ENCODE measurements at regions not wholly inside any gene's neighbourhood (a gene's known extent, or its start where the extent isn't known, plus 50 kb on each side); places are given as distances from the start of the nearest gene placed in this dataset.

GRCh38 chr1:181324797-181325616 lies 158.3 kb upstream of the CACNA1E start:
- dilution Hi-C loops (cut with HindIII; ENCODE audit: low sequenced_read_pairs, unreplicated experiment) (no loop called here), intact Hi-C loops (cut with micrococcal nuclease) (no loop called here), in situ Hi-C loops (cut with MboI; ENCODE audit: low sequenced_read_pairs) (no loop called here)
- peaks cover 8% of the 10 kb centered on the region for H3K27me3 ChIP-seq (ENCODE audit: control insufficient read depth, insufficient read depth, low read length)
- no peak overlapping the region for H3K23ac ChIP-seq (ENCODE audit: low read depth, low read length)
- H2BK5ac ChIP-seq (ENCODE audit: low read depth, low read length, poor library complexity, severe bottlenecking), result no peak overlapping the region
- H3K27ac ChIP-seq (ENCODE audit: insufficient read depth, low read length), result no peak overlapping the region
- DNase-seq (no peak), ATAC-seq (ENCODE audit: low read depth) (no peak)
- H3K36me3 ChIP-seq (ENCODE audit: control insufficient read depth, insufficient read depth, low read length), result no peaks in the 10 kb centered on the region
- no peak overlapping the region for H2AFZ ChIP-seq (replicated peaks; ENCODE audit: low read length, poor library complexity)
- H3K4me1 ChIP-seq (ENCODE audit: control insufficient read depth, insufficient read depth, low read length), result no peaks in the 10 kb centered on the region
- no peaks in the 10 kb centered on the region for H3K9me1 ChIP-seq (ENCODE audit: insufficient read depth, low read length)
- no peak overlapping the region for H3K56ac ChIP-seq (ENCODE audit: extremely low read depth, insufficient read depth, low read length)
- ChIA-PET CTCF (no interaction called here), POLR2A (ENCODE audit: unreplicated experiment) (no interaction called here)
- no peaks in the 10 kb centered on the region for H3K79me1 ChIP-seq (ENCODE audit: low read depth in 1 of 2, low read length in 2 of 2)
- BruUV-seq (replicated peaks), result no TSS peak
- WGBS, 2 experiments (ENCODE audit: extremely low coverage in 2 of 2, insufficient read length in 1 of 2), result 55% methylated on average over 2 of the region's 11 CpGs; no CpG with 5 or more reads in 1 of the 2 experiments
- H4K8ac ChIP-seq (ENCODE audit: low read depth in 2 of 2, low read length in 2 of 2), result no peak overlapping the region
- H4K91ac ChIP-seq (ENCODE audit: insufficient read depth, low read depth, low read length), result no peak overlapping the region
- no peak overlapping the region for H2AK9ac ChIP-seq (replicated peaks; ENCODE audit: low read depth, low read length, poor library complexity)
- H2AK5ac ChIP-seq (ENCODE audit: low read depth, low read length), result no peak overlapping the region
- H2BK20ac ChIP-seq (ENCODE audit: low read depth, low read length), result no peak overlapping the region
- H3K9me3 ChIP-seq (ENCODE audit: control insufficient read depth, insufficient read depth, low read length), result no peaks in the 10 kb centered on the region
- H3K4me3 ChIP-seq (ENCODE audit: insufficient read depth, low read depth, low read length), result no peak overlapping the region
- H3K9ac ChIP-seq (ENCODE audit: low read depth, low read length), result no peak overlapping the region
- H4K5ac ChIP-seq (ENCODE audit: low read depth, low read length), result no peak overlapping the region
- no peak overlapping the region for H2BK15ac ChIP-seq (ENCODE audit: low read depth, low read length)
- H4K20me1 ChIP-seq (ENCODE audit: insufficient read depth, low read length), result no peaks in the 10 kb centered on the region
- H3K14ac ChIP-seq (replicated peaks; ENCODE audit: low read depth, low read length), result no peak overlapping the region
- no peak overlapping the region for H3K18ac ChIP-seq (ENCODE audit: low read depth, low read length)
- H3K4ac ChIP-seq (ENCODE audit: low read depth, low read length), result no peak overlapping the region
- no peak overlapping the region for H3K4me2 ChIP-seq (ENCODE audit: low read depth, low read length)
- TF ChIP-seq MAFK (IDR thresholded peaks at IDR 0.05; ENCODE audit: low read depth, low read length) (no peak), MAZ (IDR thresholded peaks at IDR 0.05; ENCODE audit: borderline replicate concordance, low read depth, low read length) (no peak), CEBPB (IDR thresholded peaks at IDR 0.05; ENCODE audit: low read depth, low read length) (no peak), RAD21 (IDR thresholded peaks at IDR 0.05; ENCODE audit: low read length) (no peak), BHLHE40 (IDR thresholded peaks at IDR 0.05; ENCODE audit: low read depth, low read length) (no peak), SMC3 (IDR thresholded peaks at IDR 0.05; ENCODE audit: low read depth, low read length) (no peak), FOS (IDR thresholded peaks at IDR 0.05; ENCODE audit: low read depth, low read length) (no peak), MXI1 (IDR thresholded peaks at IDR 0.05; ENCODE audit: borderline replicate concordance, low read depth, low read length) (no peak), RCOR1 (IDR thresholded peaks at IDR 0.05; ENCODE audit: insufficient replicate concordance, low read length) (no peak), CHD1 (IDR thresholded peaks at IDR 0.05; ENCODE audit: low read depth, low read length) (no peak), NFE2L2 (IDR thresholded peaks at IDR 0.05; ENCODE audit: low read depth, low read length) (no peak), POLR2A (IDR thresholded peaks at IDR 0.05; ENCODE audit: low read depth, low read length) (no peak), RFX5 (IDR thresholded peaks at IDR 0.05; ENCODE audit: low read depth, low read length) (no peak)
- TF ChIP-seq, protein P1, sequence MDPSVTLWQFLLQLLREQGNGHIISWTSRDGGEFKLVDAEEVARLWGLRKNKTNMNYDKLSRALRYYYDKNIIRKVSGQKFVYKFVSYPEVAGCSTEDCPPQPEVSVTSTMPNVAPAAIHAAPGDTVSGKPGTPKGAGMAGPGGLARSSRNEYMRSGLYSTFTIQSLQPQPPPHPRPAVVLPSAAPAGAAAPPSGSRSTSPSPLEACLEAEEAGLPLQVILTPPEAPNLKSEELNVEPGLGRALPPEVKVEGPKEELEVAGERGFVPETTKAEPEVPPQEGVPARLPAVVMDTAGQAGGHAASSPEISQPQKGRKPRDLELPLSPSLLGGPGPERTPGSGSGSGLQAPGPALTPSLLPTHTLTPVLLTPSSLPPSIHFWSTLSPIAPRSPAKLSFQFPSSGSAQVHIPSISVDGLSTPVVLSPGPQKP (IDR thresholded peaks at IDR 0.05; ENCODE audit: borderline replicate concordance, low read depth, low read length), result no peak
- TF ChIP-seq, protein P2, sequence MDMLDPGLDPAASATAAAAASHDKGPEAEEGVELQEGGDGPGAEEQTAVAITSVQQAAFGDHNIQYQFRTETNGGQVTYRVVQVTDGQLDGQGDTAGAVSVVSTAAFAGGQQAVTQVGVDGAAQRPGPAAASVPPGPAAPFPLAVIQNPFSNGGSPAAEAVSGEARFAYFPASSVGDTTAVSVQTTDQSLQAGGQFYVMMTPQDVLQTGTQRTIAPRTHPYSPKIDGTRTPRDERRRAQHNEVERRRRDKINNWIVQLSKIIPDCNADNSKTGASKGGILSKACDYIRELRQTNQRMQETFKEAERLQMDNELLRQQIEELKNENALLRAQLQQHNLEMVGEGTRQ (IDR thresholded peaks at IDR 0.05; ENCODE audit: low read depth, low read length), result no peak
- TF ChIP-seq, protein P3, sequence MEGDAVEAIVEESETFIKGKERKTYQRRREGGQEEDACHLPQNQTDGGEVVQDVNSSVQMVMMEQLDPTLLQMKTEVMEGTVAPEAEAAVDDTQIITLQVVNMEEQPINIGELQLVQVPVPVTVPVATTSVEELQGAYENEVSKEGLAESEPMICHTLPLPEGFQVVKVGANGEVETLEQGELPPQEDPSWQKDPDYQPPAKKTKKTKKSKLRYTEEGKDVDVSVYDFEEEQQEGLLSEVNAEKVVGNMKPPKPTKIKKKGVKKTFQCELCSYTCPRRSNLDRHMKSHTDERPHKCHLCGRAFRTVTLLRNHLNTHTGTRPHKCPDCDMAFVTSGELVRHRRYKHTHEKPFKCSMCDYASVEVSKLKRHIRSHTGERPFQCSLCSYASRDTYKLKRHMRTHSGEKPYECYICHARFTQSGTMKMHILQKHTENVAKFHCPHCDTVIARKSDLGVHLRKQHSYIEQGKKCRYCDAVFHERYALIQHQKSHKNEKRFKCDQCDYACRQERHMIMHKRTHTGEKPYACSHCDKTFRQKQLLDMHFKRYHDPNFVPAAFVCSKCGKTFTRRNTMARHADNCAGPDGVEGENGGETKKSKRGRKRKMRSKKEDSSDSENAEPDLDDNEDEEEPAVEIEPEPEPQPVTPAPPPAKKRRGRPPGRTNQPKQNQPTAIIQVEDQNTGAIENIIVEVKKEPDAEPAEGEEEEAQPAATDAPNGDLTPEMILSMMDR (conservative IDR thresholded peaks at IDR 0.05; ENCODE audit: low read depth, low read length), result no peak
- H2BK120ac ChIP-seq (ENCODE audit: low read depth, low read length), result no peak overlapping the region

Measured in IMR-90 (cell line).